Endothelial cell of umbilical vein (primary cell): ENCODE measurements at regions not wholly inside any gene's neighbourhood (a gene's known extent, or its start where the extent isn't known, plus 50 kb on each side); places are given as distances from the start of the nearest gene placed in this dataset.
"Not testable (repeated sequence)": the region's sequence is repeated elsewhere in the genome, so short reads cannot be mapped to it uniquely, and the experiment has no call there.

ENCODE experiments used
- CTCF ChIP-seq, 2 donors: IDR thresholded peaks; 1 replicate in 1 of 2; 2 replicates in 1 of 2; pipeline ENCODE4 v1.5.1; 2011; ENCODE audit warnings: low read length in 2 of 2, mild to moderate bottlenecking in 2 of 2, moderate library complexity in 2 of 2, control low read depth in 1 of 2, inconsistent platforms in 1 of 2, low read depth in 1 of 2; ENCODE audit not compliant: insufficient read depth in 1 of 2; ENCODE audit errors: extremely low read depth in 1 of 2
- EZH2 ChIP-seq: IDR thresholded peaks from 2 replicates; pipeline ENCODE4 v1.6.1; 2012; ENCODE audit warnings: borderline replicate concordance, low read depth, mild to moderate bottlenecking, moderate library complexity, low read length, inconsistent platforms; ENCODE audit not compliant: severe bottlenecking
- JUN ChIP-seq: IDR thresholded peaks from 2 replicates; pipeline ENCODE4 v1.6.1; 2011; ENCODE audit warnings: borderline replicate concordance, low read depth; ENCODE audit not compliant: insufficient read length, insufficient read depth
- MYC ChIP-seq: IDR thresholded peaks from one replicate; pipeline ENCODE4 v1.6.1; 2011; ENCODE audit warnings: mild to moderate bottlenecking, low read depth, low read length
- POLR2A ChIP-seq: IDR thresholded peaks from 2 replicates; pipeline ENCODE4 v1.6.1; 2012; ENCODE audit warnings: low read depth, mild to moderate bottlenecking, control low read depth, low read length
- POLR2AphosphoS5 ChIP-seq: IDR thresholded peaks from 2 replicates; pipeline ENCODE4 v1.6.1; 2012; ENCODE audit warnings: low read depth, mild to moderate bottlenecking, control low read depth, low read length, moderate library complexity; ENCODE audit not compliant: insufficient read depth

- not testable (repeated sequence) for TF ChIP-seq POLR2A; CTCF (IDR thresholded peaks at IDR 0.05; ENCODE audit: extremely low read depth in 1 of 2, insufficient read depth in 1 of 2, low read depth in 1 of 2, low read length in 2 of 2); EZH2; POLR2AphosphoS5; MYC; JUN
Observed at GRCh38 chr12:25630735-25631515, 77.8 kb upstream of the LMNTD1 start.
